ENCODE measurements at regions not wholly inside any gene's neighbourhood (a gene's known extent, or its start where the extent isn't known, plus 50 kb on each side); places are given as distances from the start of the nearest gene placed in this dataset.

- Histone ChIP-seq H2AFZ (ENCODE audit: insufficient read depth, low read depth, low read length, poor library complexity, severe bottlenecking) (no peak overlapping the region), H3K9ac (ENCODE audit: low read length) (no peak overlapping the region), H3K4me3 (ENCODE audit: control extremely low read depth in 1 of 5, extremely low read depth in 1 of 5, insufficient read depth in 1 of 5, low read depth in 2 of 5, low read length in 4 of 5) (no peak overlapping the region), H3K27me3 (replicated peaks in 1 of 4; ENCODE audit: control extremely low read depth in 1 of 4, control insufficient read depth in 3 of 4, insufficient read depth in 4 of 4, low read length in 3 of 4) (no peaks in the 10 kb centered on the region), H3K36me3 (replicated peaks in 1 of 2; ENCODE audit: control extremely low read depth in 1 of 2, control insufficient read depth in 1 of 2, extremely low read depth in 1 of 2, insufficient read depth in 2 of 2, low read length in 1 of 2) (no peaks in the 10 kb centered on the region), H3K79me2 (ENCODE audit: control insufficient read depth, insufficient read depth, low read length) (no peaks in the 10 kb centered on the region), H3K4me2 (replicated peaks; ENCODE audit: low read depth, low read length, poor library complexity, severe bottlenecking) (no peak overlapping the region), H3K9me3 (ENCODE audit: control extremely low read depth in 1 of 3, control insufficient read depth in 2 of 3, insufficient read depth in 1 of 3, low read length in 2 of 3) (no peaks in the 10 kb centered on the region), H3K27ac (ENCODE audit: low read length in 2 of 2) (no peak overlapping the region), H3K4me1 (ENCODE audit: control insufficient read depth in 2 of 2, insufficient read depth in 2 of 2, low read length in 2 of 2) (no peaks in the 10 kb centered on the region), H4K20me1 (ENCODE audit: control insufficient read depth, insufficient read depth, low read length, poor library complexity, severe bottlenecking) (no peaks in the 10 kb centered on the region)
- Mint-ChIP-seq H3K27ac (no peak overlapping the region), H3K27me3 (no peaks in the 10 kb centered on the region), H3K4me3 (no peak overlapping the region), H3K4me1 (no peaks in the 10 kb centered on the region), H3K9me3 (ENCODE audit: insufficient read depth) (no peaks in the 10 kb centered on the region)
- no CpG with 5 or more reads among the region's 2 CpGs for WGBS (ENCODE audit: insufficient coverage)
- ATAC-seq (ENCODE audit: low read depth) (no peak), DNase-seq (no peak)
- ChIA-PET CTCF (no interaction called here), POLR2A (no interaction called here)
- no peak for TF ChIP-seq EZH2 (IDR thresholded peaks at IDR 0.05; ENCODE audit: borderline replicate concordance, insufficient read depth, low read depth, low read length, poor library complexity, severe bottlenecking)
- TF ChIP-seq CTCF (IDR thresholded peaks at IDR 0.05) = no peak
- intact Hi-C loops (cut with micrococcal nuclease) = no loop called here
Observed at GRCh38 chr2:195016841-195017240, 640.2 kb upstream of the SLC39A10 start.

GRCh38 chr2:195009202-195009601 lies 647.8 kb upstream of the SLC39A10 start:
- 67% methylated on average over 3 of the region's 8 CpGs for WGBS (ENCODE audit: insufficient coverage)
- intact Hi-C loops (cut with micrococcal nuclease) = no loop called here

More at GRCh38 chr2:195009202-195009601, 647.8 kb upstream of the SLC39A10 start:
- Mint-ChIP-seq H3K4me1 (no peaks in the 10 kb centered on the region), H3K27ac (no peak overlapping the region), H3K27me3 (no peaks in the 10 kb centered on the region), H3K9me3 (ENCODE audit: insufficient read depth) (no peaks in the 10 kb centered on the region), H3K4me3 (no peak overlapping the region)
- Histone ChIP-seq H3K4me3 (ENCODE audit: control extremely low read depth in 1 of 5, extremely low read depth in 1 of 5, insufficient read depth in 1 of 5, low read depth in 2 of 5, low read length in 4 of 5) (no peak overlapping the region), H3K27me3 (replicated peaks in 1 of 4; ENCODE audit: control extremely low read depth in 1 of 4, control insufficient read depth in 3 of 4, insufficient read depth in 4 of 4, low read length in 3 of 4) (no peaks in the 10 kb centered on the region), H3K4me1 (ENCODE audit: control insufficient read depth in 2 of 2, insufficient read depth in 2 of 2, low read length in 2 of 2) (no peaks in the 10 kb centered on the region), H4K20me1 (ENCODE audit: control insufficient read depth, insufficient read depth, low read length, poor library complexity, severe bottlenecking) (no peaks in the 10 kb centered on the region), H3K4me2 (replicated peaks; ENCODE audit: low read depth, low read length, poor library complexity, severe bottlenecking) (no peak overlapping the region), H3K9ac (ENCODE audit: low read length) (no peak overlapping the region), H3K79me2 (ENCODE audit: control insufficient read depth, insufficient read depth, low read length) (no peaks in the 10 kb centered on the region), H3K9me3 (ENCODE audit: control extremely low read depth in 1 of 3, control insufficient read depth in 2 of 3, insufficient read depth in 1 of 3, low read length in 2 of 3) (no peaks in the 10 kb centered on the region), H3K27ac (ENCODE audit: low read length in 2 of 2) (no peak overlapping the region), H2AFZ (ENCODE audit: insufficient read depth, low read depth, low read length, poor library complexity, severe bottlenecking) (no peak overlapping the region), H3K36me3 (replicated peaks in 1 of 2; ENCODE audit: control extremely low read depth in 1 of 2, control insufficient read depth in 1 of 2, extremely low read depth in 1 of 2, insufficient read depth in 2 of 2, low read length in 1 of 2) (no peaks in the 10 kb centered on the region)
- DNase-seq = no peak
- no peak for ATAC-seq (ENCODE audit: low read depth)
- TF ChIP-seq CTCF (IDR thresholded peaks at IDR 0.05) (no peak), EZH2 (IDR thresholded peaks at IDR 0.05; ENCODE audit: borderline replicate concordance, insufficient read depth, low read depth, low read length, poor library complexity, severe bottlenecking) (no peak)
- ChIA-PET CTCF (no interaction called here), POLR2A (no interaction called here)

All from B cell (primary cell).